ENCODE measurements at regions not wholly inside any gene's neighbourhood (a gene's known extent, or its start where the extent isn't known, plus 50 kb on each side); places are given as distances from the start of the nearest gene placed in this dataset.

- Mint-ChIP-seq H3K4me3 (no peak overlapping the region), H3K9me3 (no peaks in the 10 kb centered on the region), H3K36me3 (ENCODE audit: low read depth) (no peaks in the 10 kb centered on the region), H3K4me1 (peaks cover 26% of the 10 kb centered on the region), H3K27me3 (ENCODE audit: low read depth) (peaks cover 15% of the 10 kb centered on the region), H3K27ac (peak overlapping the region in 1 of 3 experiments; percentile 81)
- TF ChIP-seq CTCF (IDR thresholded peaks at IDR 0.05; ENCODE audit: unreplicated experiment in 3 of 3) = no peak
Observed at GRCh38 chr10:128614016-128614605, 487.9 kb upstream of the MKI67 start.

- Mint-ChIP-seq H3K4me1 (peaks cover 26% of the 10 kb centered on the region), H3K27me3 (ENCODE audit: low read depth) (peaks cover 16% of the 10 kb centered on the region), H3K4me3 (no peak overlapping the region), H3K36me3 (ENCODE audit: low read depth) (no peaks in the 10 kb centered on the region), H3K27ac (peak overlapping the region; percentile 7 to 81 (median 78)), H3K9me3 (no peaks in the 10 kb centered on the region)
- TF ChIP-seq CTCF (IDR thresholded peaks at IDR 0.05; ENCODE audit: unreplicated experiment in 3 of 3) = no peak
Observed at GRCh38 chr10:128614802-128615553, 488.8 kb upstream of the MKI67 start.

- Mint-ChIP-seq H3K4me1 (peaks cover 24% of the 10 kb centered on the region), H3K27ac (no peak overlapping the region), H3K36me3 (ENCODE audit: low read depth) (no peaks in the 10 kb centered on the region), H3K27me3 (ENCODE audit: low read depth) (peaks cover 20% of the 10 kb centered on the region), H3K4me3 (no peak overlapping the region), H3K9me3 (no peaks in the 10 kb centered on the region)
- TF ChIP-seq CTCF (IDR thresholded peaks at IDR 0.05; ENCODE audit: unreplicated experiment in 3 of 3) = no peak
Observed at GRCh38 chr10:128617532-128617931, 491.3 kb upstream of the MKI67 start.

- H3K4me1 Mint-ChIP-seq = peaks cover 15% of the 10 kb centered on the region
- no peak overlapping the region for H3K4me3 Mint-ChIP-seq
- H3K36me3 Mint-ChIP-seq (ENCODE audit: low read depth) = no peaks in the 10 kb centered on the region
- no peaks in the 10 kb centered on the region for H3K9me3 Mint-ChIP-seq
- TF ChIP-seq CTCF (IDR thresholded peaks at IDR 0.05; ENCODE audit: unreplicated experiment in 3 of 3) = no peak
- H3K27me3 Mint-ChIP-seq (ENCODE audit: low read depth) = peaks cover 16% of the 10 kb centered on the region
- H3K27ac Mint-ChIP-seq = no peak overlapping the region
Observed at GRCh38 chr10:128622706-128623105, 496.5 kb upstream of the MKI67 start.

- no peak overlapping the region for H3K4me3 Mint-ChIP-seq
- peak overlapping the region in 1 of 3 experiments; percentile 42 for H3K27ac Mint-ChIP-seq
- no peaks in the 10 kb centered on the region for H3K36me3 Mint-ChIP-seq (ENCODE audit: low read depth)
- peaks cover 15% of the 10 kb centered on the region for H3K4me1 Mint-ChIP-seq
- no peaks in the 10 kb centered on the region for H3K9me3 Mint-ChIP-seq
- TF ChIP-seq CTCF (IDR thresholded peaks at IDR 0.05; ENCODE audit: unreplicated experiment in 3 of 3) = no peak
- peaks cover 20% of the 10 kb centered on the region for H3K27me3 Mint-ChIP-seq (ENCODE audit: low read depth)
Observed at GRCh38 chr10:128623776-128624175, 497.6 kb upstream of the MKI67 start.
